ENCODE measurements at regions not wholly inside any gene's neighbourhood (a gene's known extent, or its start where the extent isn't known, plus 50 kb on each side); places are given as distances from the start of the nearest gene placed in this dataset.

DNA sequence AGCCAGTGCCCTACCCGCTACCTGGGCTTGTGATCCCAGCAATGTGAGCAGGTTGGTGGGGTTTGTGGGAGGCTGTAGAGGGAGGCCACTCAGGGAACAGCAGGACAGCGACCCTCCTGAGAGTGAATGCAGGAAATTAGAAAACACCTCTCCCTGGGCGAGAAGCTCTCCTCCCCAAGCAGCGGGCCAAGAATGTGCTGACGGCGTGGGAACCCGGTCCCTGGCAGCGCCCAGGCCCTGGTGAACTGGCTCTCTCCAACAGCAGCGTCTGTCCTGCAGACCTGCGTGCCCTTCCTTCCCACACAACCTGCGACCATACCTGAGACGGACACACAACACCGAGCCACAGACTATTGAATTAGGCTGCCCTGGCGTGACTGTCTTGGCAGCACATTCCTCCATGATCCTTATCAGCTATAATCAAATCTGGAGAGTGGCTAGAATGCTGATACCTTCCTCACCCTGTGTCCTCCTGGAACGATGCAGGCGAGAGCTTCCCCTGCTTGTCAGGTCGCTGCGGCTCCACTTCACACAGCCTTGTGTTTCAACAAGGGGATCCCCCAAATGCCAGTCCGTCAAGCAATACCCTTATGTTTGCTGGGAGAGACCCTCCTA, 114.8 kb upstream of the GSC start:
- DNase-seq, result no peak

- DNase-seq, result no peak
Measured at GRCh38 chr14:94882401-94882800, 112.5 kb upstream of the GSC start.

GRCh38 chr14:94880876-94881275, 111.0 kb upstream of the GSC start:
- DNase-seq, result no peak

- no peak for DNase-seq
Measured at GRCh38 chr14:94880106-94880505, 110.2 kb upstream of the GSC start.

- DNase-seq, result no peak
Measured at GRCh38 chr14:94879537-94879936, 109.6 kb upstream of the GSC start.

DNA sequence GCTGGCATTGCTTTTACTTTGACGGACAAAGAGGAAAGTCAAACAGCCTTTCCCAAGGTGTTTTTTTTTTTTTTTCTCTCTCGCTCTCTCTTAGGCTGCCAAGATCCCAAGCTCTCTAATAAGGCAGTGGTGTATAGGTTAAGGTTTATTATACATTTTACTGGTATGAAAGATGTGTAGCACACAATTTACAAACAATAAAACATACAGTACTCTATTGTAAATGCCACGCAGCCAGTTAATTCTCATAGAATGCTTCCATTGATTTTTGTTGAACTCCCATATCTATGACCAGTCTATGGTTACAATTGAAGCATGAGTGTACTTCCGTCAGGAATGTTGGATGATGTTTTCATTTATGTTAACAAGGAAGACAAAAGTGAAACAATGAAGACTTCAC, 106.4 kb upstream of the GSC start:
- no peak for DNase-seq

GRCh38 chr14:94875256-94875655, 105.3 kb upstream of the GSC start:
- DNase-seq, result no peak

DNA sequence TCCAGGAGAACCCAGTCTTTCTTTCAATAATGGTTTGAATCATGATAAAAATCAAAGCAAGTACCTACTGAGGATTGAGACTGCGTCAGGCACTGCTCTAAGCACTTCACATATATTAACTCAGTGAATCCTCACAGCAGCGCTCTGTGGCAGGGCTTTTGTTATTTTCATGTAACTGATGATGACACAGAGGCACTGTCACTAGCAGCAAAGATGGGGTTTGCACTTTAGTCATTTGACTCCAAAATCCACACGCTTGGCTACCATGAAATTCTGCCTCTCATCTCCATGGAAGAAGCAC, 98.8 kb upstream of the GSC start:
- DNase-seq, result no peak

DNA sequence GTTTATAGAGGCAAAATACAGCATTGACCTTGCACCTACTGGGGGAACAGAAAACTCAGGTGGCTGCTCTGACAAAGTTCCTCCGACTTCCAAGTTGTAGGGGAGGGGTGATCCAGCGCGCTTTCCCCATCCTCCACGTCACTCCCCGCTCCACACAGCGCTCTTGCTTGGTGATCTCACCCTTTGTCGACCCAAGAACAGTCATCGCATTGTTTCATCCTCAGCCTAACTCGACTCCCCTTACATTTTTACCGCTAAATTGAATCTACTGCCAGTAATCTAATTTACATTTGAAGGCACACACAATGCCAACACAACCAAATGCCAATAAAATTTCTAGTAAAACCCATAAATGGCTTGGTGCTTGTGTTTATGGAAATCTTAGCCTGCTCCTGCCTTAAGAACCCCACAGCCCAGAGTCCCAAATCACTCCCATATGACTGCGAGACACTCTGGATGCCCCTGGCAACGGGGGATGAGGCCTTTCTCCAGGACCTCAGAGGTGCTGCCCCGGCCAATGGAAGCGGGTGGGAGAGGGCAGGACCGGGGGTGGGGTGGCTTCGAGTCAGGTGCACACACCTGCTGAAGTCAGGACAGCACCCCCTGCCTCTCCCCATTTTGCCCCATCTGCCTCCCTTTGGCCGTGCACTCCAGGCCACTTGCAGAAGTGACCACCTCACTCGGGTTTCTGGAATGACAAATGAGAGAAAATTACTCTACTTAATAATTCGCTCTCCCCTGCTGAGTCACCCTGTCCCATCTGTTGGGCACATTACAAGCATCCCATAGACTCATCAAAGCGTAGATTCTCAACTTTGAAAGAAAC, 98.2 kb upstream of the GSC start:
- no peak for DNase-seq

- DNase-seq, result no peak
Measured at GRCh38 chr14:94867209-94867608, 97.3 kb upstream of the GSC start.

- no peak for DNase-seq
Measured at GRCh38 chr14:94864387-94865195, 94.7 kb upstream of the GSC start.

- no peak for DNase-seq
Measured at GRCh38 chr14:94863366-94863765, 93.5 kb upstream of the GSC start.

DNA sequence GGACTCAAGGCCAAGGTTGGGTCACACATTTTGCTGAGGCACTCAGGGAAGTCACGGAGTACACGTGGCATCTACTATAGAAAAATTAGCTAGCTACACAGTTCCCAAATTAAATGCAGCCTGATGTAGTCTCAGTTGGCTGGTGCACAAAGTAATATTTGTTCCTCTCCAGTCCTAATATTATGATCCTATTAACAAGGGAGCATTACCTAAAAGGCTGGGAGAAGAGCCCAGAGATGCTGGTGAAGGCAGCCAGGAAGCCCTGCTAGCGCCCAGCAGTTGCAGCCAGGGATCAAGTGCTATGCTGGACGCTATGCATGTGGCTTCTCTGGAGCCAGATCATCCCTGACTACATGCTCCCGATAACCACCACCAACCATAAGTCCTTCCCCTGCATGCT, 88.0 kb upstream of the GSC start:
- DNase-seq, result no peak

DNA sequence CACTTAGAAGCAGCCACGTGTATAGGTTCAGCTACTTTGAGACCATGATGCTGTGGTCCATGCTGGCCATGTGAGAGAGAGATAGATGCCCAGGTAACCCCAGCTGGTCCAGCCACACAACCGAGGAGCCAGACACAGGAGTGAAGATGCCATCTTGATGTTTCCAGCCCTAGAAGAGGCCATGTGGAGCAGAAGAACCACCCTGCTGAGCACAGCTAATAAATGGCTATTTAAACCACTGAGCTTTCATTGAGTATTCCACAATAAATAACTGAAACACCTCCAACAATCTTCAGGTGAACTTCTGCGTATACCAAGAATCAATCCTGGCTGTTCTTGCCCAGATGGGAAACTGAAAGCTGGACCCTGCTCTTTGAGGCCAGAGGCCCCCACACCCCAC, 84.0 kb upstream of the GSC start:
- DNase-seq, result no peak

DNA sequence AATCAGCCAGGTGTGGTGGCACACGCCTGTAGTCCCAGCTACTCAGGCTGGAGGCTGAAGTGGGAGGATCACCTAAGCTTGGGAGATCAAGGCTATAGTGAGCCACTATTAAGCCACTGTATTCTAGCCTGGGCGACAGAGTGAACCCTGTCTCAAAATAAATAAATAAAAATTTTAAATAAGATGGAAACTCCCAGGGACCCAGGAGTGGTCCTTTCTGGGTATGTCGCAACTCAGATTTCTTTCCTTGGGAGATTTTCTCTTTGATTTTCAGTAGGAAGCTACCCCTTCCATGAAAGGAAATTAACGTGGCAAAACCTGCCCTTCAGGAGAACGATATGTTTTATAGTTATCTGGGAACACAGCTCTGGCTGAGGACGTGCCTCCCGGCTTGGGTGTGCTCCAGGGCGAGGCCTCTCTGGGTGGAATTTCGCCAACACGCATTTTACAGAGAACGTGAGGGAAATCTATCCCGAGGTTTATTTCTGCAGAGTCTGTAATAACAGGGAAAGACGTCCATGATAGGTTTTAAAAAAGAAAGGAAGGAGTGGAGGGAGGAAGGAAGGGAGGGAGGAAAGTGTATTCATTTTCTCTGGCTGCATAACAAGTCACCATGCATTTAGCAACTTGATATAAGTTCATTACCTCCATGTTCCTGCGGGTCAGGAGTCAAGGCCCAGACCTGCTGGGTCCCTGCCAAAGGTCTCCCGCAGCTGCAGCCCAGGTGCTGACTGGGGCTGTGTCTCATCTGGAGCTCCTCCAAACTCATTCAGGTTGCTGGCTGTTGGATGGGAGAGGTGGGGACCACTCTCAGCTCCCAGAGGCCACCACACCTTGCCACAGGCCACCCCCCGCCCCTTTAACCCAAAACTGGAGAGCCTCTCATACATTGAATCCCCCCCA, 80.6 kb upstream of the GSC start:
- no peak for DNase-seq

- DNase-seq, result no peak
Measured at GRCh38 chr14:94844593-94845152, 74.8 kb upstream of the GSC start.

- no peak for DNase-seq
Measured at GRCh38 chr14:94840467-94840866, 70.6 kb upstream of the GSC start.

DNA sequence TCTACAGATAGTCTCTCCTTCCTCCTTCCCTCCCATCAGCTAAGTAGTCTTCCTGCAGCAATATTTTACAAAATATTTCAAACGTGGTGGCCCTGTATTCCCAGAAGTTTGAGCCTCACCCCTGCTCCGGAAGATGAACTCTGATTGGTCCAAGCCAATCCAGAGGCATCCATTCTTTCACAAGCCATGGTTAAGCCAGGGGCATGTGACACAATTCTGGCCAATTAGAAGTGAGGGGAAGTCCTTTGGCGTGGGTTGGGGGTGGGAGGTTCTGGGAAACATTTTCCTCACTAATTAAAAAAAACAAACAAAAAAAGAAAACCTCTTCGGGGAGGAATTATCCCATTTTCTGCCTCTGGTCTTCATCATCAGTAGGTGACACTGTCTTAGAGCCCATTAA, 69.4 kb upstream of the GSC start:
- no peak for DNase-seq

GRCh38 chr14:94836849-94837248, 66.9 kb upstream of the GSC start:
- no peak for DNase-seq

GRCh38 chr14:94833633-94834032, 63.7 kb upstream of the GSC start:
- DNase-seq, result no peak

DNA sequence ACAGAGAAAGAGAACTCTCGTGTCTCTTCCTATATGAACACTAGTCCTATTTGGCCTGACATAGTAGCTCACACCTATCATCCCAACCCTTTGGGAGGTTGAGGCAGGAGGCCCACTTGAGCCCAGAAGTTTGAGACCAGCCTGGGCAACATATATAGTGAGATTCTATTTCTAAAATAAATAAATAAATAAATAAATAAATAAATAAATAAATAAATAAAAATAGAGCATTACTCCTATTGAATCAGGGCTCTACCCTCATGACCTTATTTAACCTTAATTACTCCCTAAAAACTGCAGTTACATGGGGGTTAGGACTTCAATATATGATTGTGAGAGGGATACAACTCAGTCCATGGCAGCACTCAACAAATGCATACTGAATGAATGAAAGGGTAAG, 61.2 kb upstream of the GSC start:
- DNase-seq, result no peak

GRCh38 chr14:94827711-94828447, 58.0 kb upstream of the GSC start:
- DNase-seq, result no peak
